IPS-NIHi11 (cell line): ENCODE measurements at regions not wholly inside any gene's neighbourhood (a gene's known extent, or its start where the extent isn't known, plus 50 kb on each side); places are given as distances from the start of the nearest gene placed in this dataset.

ENCODE experiments used
- DNase-seq: peaks from one replicate; pipeline ENCODE4 v3.0.0; 2012; ENCODE audit warnings: mixed read lengths, low spot score

GRCh38 chr10:110398419-110399105 lies 93.8 kb upstream of the SMNDC1 start:
- peak; percentile 57 for DNase-seq

GRCh38 chr10:110399106-110399964 lies 94.6 kb upstream of the SMNDC1 start:
- no peak for DNase-seq

- DNase-seq: no peak
Observed at GRCh38 chr10:110399965-110400933, 95.5 kb upstream of the SMNDC1 start.

- DNase-seq: no peak
Observed at GRCh38 chr10:110401401-110402076, 96.2 kb upstream of the DUSP5 start.

- DNase-seq: no peak
Observed at GRCh38 chr10:110402077-110402416, 95.7 kb upstream of the DUSP5 start.

- DNase-seq: no peak
Observed at GRCh38 chr10:110403593-110403992, 94.1 kb upstream of the DUSP5 start.

GRCh38 chr10:110404413-110404812 lies 93.3 kb upstream of the DUSP5 start:
- DNase-seq: no peak

- DNase-seq: no peak
Observed at GRCh38 chr10:110404825-110405224, 92.9 kb upstream of the DUSP5 start.

GRCh38 chr10:110405380-110405779 lies 92.3 kb upstream of the DUSP5 start:
- DNase-seq: no peak

GRCh38 chr10:110407301-110408170 lies 90.2 kb upstream of the DUSP5 start:
- no peak for DNase-seq

- DNase-seq: peak; percentile 64
Observed at GRCh38 chr10:110408203-110408871, 89.4 kb upstream of the DUSP5 start.

GRCh38 chr10:110408943-110409342 lies 88.8 kb upstream of the DUSP5 start:
- DNase-seq: no peak

GRCh38 chr10:110409488-110409887 lies 88.2 kb upstream of the DUSP5 start:
- no peak for DNase-seq

GRCh38 chr10:110409926-110410325 lies 87.8 kb upstream of the DUSP5 start:
- no peak for DNase-seq

GRCh38 chr10:110410329-110411046 lies 87.2 kb upstream of the DUSP5 start:
- peak; percentile 58 for DNase-seq

GRCh38 chr10:110411047-110411410 lies 86.7 kb upstream of the DUSP5 start:
- no peak for DNase-seq

- DNase-seq: no peak
Observed at GRCh38 chr10:110413049-110413783, 84.5 kb upstream of the DUSP5 start.

- no peak for DNase-seq
Observed at GRCh38 chr10:110413903-110414547, 83.7 kb upstream of the DUSP5 start.
